AG04449 (cell line): ENCODE measurements at regions not wholly inside any gene's neighbourhood (a gene's known extent, or its start where the extent isn't known, plus 50 kb on each side); places are given as distances from the start of the nearest gene placed in this dataset.
A peak's percentile ranks its signal among the peaks of the same experiment; 100 is the strongest.

Source experiments
- CTCF ChIA-PET: fragments of 350-600 bp; formaldehyde crosslinking; extraction: SDS; loops from one replicate; lab custom pipeline; 2021; ENCODE audit warnings: antibody characterized with exemption; lab: Yijun Ruan, JAX
- POLR2A ChIA-PET: fragments of 400-600, 350-600 bp; formaldehyde crosslinking; extraction: SDS; loops from one replicate; lab custom pipeline; 2020; ENCODE audit warnings: antibody characterized with exemption, inconsistent platforms; lab: Yijun Ruan, JAX
- DNase-seq: peaks from one replicate; pipeline ENCODE4 v3.0.0-alpha.2; 2010; ENCODE audit warnings: low read depth, low spot score
- H3K4me3 ChIP-seq: 2 replicates; pipeline ENCODE4 v1.5.1; 2011; ENCODE audit warnings: low read depth, mild to moderate bottlenecking, control low read depth, low read length
- CTCF ChIP-seq: IDR thresholded peaks from one replicate; pipeline ENCODE4 v1.5.1; 2011; ENCODE audit warnings: mild to moderate bottlenecking, moderate library complexity, low read length, control low read depth, inconsistent platforms; ENCODE audit not compliant: insufficient read depth; ENCODE audit errors: missing control alignments

GRCh38 chr12:28936221-28936620 lies 212.9 kb upstream of the FAR2 start:
- ChIA-PET CTCF (no interaction called here), POLR2A (no interaction called here)
- TF ChIP-seq CTCF, result no peak
- H3K4me3 ChIP-seq, result no peak overlapping the region
- DNase-seq, result no peak

GRCh38 chr12:28936711-28937110 lies 212.4 kb upstream of the FAR2 start:
- TF ChIP-seq CTCF, result no peak
- ChIA-PET CTCF (no interaction called here), POLR2A (no interaction called here)
- no peak overlapping the region for H3K4me3 ChIP-seq
- no peak for DNase-seq

GRCh38 chr12:28937196-28937595 lies 211.9 kb upstream of the FAR2 start:
- TF ChIP-seq CTCF, result no peak
- ChIA-PET CTCF (no interaction called here), POLR2A (no interaction called here)
- DNase-seq, result peak; percentile 40
- H3K4me3 ChIP-seq, result no peak overlapping the region

- DNase-seq, result no peak
- ChIA-PET CTCF (no interaction called here), POLR2A (no interaction called here)
- no peak overlapping the region for H3K4me3 ChIP-seq
- no peak for TF ChIP-seq CTCF
These were observed 211.0 kb upstream of the FAR2 start for GRCh38 chr12:28938056-28938455.

GRCh38 chr12:28938581-28939235 lies 210.4 kb upstream of the FAR2 start:
- ChIA-PET CTCF (interaction anchor here (0.6 kb wide), 1 partner anchor 110 kb away, joined by 3 read pairs; no protein-coding TSS in a partner anchor), POLR2A (no interaction called here)
- no peak for DNase-seq
- no peak overlapping the region for H3K4me3 ChIP-seq
- no peak for TF ChIP-seq CTCF

- CTCF ChIA-PET, result no interaction called here
- DNase-seq, result no peak
- H3K4me3 ChIP-seq, result no peak overlapping the region
- TF ChIP-seq CTCF, result no peak
- POLR2A ChIA-PET, result no interaction called here
These were observed 209.7 kb upstream of the FAR2 start for GRCh38 chr12:28939427-28939826.
